ENCODE measurements at regions not wholly inside any gene's neighbourhood (a gene's known extent, or its start where the extent isn't known, plus 50 kb on each side); places are given as distances from the start of the nearest gene placed in this dataset.
"Not testable (repeated sequence)": the region's sequence is repeated elsewhere in the genome, so short reads cannot be mapped to it uniquely, and the experiment has no call there.

DNA sequence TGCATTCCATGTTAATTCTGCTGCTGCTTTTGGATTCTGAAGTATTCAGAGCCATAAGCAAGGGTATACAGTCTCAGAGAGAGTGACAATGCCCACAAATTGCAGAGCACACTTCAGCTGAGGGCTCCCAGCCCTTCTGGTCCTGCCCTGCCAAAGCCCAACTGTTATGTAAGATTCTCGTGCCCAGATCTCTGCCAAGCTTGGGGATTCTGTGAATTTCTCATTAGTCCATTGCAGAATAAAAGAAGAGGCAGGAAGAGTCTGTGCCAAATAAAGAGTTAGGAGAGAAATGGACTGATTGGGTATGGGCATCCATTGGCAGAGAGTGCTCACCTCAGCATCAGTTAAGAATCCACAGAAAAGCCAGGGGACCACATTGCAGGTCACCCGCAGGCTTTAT, 112.0 kb upstream of the PNPT1 start:
- H3K9me3 Mint-ChIP-seq (ENCODE audit: low read depth, unreplicated experiment) = no peaks in the 10 kb centered on the region
- CTCF ChIA-PET = no interaction called here
- TF ChIP-seq CTCF (IDR thresholded peaks at IDR 0.05; ENCODE audit: unreplicated experiment) = no peak

GRCh38 chr2:55804535-55804934, 110.9 kb upstream of the PNPT1 start:
- CTCF ChIA-PET = no interaction called here
- no TSS peak for BruUV-seq (replicated peaks)
- H3K27ac Mint-ChIP-seq (ENCODE audit: unreplicated experiment) = no peak overlapping the region
- H3K4me3 Mint-ChIP-seq (ENCODE audit: low read depth, unreplicated experiment) = no peak overlapping the region
- H3K4me1 Mint-ChIP-seq (ENCODE audit: low read depth, unreplicated experiment) = no peaks in the 10 kb centered on the region
- no peak for DNase-seq
- no peaks in the 10 kb centered on the region for H3K9me3 Mint-ChIP-seq (ENCODE audit: low read depth, unreplicated experiment)
- intact Hi-C loops (cut with micrococcal nuclease; ENCODE audit: unreplicated experiment) = no loop called here
- no peaks in the 10 kb centered on the region for H3K27me3 Mint-ChIP-seq (ENCODE audit: unreplicated experiment)
- no peaks in the 10 kb centered on the region for H3K36me3 Mint-ChIP-seq (ENCODE audit: insufficient read depth, unreplicated experiment)
- TF ChIP-seq CTCF (IDR thresholded peaks at IDR 0.05; ENCODE audit: unreplicated experiment) = no peak

More for the DNA sequence above, 112.0 kb upstream of the PNPT1 start:
- H3K27ac Mint-ChIP-seq (ENCODE audit: unreplicated experiment) = no peak overlapping the region
- intact Hi-C loops (cut with micrococcal nuclease; ENCODE audit: unreplicated experiment) = no loop called here
- no peaks in the 10 kb centered on the region for H3K36me3 Mint-ChIP-seq (ENCODE audit: insufficient read depth, unreplicated experiment)
- no TSS peak for BruUV-seq (replicated peaks)
- no peaks in the 10 kb centered on the region for H3K4me1 Mint-ChIP-seq (ENCODE audit: low read depth, unreplicated experiment)
- no peak overlapping the region for H3K4me3 Mint-ChIP-seq (ENCODE audit: low read depth, unreplicated experiment)
- H3K27me3 Mint-ChIP-seq (ENCODE audit: unreplicated experiment) = no peaks in the 10 kb centered on the region
- no peak for DNase-seq

DNA sequence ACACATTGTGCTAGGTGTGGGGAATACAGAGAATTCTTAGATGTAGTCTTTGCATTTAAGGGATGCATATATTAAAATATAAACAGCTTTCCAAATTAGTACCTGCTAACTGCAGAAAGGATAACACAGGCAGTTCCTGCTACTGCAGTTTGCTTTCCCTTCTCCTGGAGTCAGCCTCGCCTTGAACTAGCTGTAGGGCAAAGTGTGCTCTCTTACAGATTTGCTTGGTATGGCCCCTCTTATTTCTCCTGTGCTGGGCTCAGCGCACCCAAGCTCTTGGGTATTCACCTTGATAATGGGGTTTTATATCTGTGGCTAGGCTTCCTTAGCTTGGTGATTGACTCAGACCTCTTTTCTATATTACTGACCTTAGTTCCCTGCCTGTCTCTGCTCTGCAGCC, 108.4 kb upstream of the PNPT1 start:
- no peak for TF ChIP-seq CTCF (IDR thresholded peaks at IDR 0.05; ENCODE audit: unreplicated experiment)
- no peaks in the 10 kb centered on the region for H3K36me3 Mint-ChIP-seq (ENCODE audit: insufficient read depth, unreplicated experiment)
- H3K4me1 Mint-ChIP-seq (ENCODE audit: low read depth, unreplicated experiment) = no peaks in the 10 kb centered on the region
- H3K4me3 Mint-ChIP-seq (ENCODE audit: low read depth, unreplicated experiment) = no peak overlapping the region
- no peaks in the 10 kb centered on the region for H3K9me3 Mint-ChIP-seq (ENCODE audit: low read depth, unreplicated experiment)
- CTCF ChIA-PET = no interaction called here
- BruUV-seq (replicated peaks) = no TSS peak
- H3K27ac Mint-ChIP-seq (ENCODE audit: unreplicated experiment) = no peak overlapping the region
- no peaks in the 10 kb centered on the region for H3K27me3 Mint-ChIP-seq (ENCODE audit: unreplicated experiment)
- intact Hi-C loops (cut with micrococcal nuclease; ENCODE audit: unreplicated experiment) = no loop called here
- no peak for DNase-seq

- no TSS peak for BruUV-seq (replicated peaks)
- CTCF ChIA-PET = no interaction called here
These were observed 107.8 kb upstream of the PNPT1 start for GRCh38 chr2:55801436-55801835.

DNA sequence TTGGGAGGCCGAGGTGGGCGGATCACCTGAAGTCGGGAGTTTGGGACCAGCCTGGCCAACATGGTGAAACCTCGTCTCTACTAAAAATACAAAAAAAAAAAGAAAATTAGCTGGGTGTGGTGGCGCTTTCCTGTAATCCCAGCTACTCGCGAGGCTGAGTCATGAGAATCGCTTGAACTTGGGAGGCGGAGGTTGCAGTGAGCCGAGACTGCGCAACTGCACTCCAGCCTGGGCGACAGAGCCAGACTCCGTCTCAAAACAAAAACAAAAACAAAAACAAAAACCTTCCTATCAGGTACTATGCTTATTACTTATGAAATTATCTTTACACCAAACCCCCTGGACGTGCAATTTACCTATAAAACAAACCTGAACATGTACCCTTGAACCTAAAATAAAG, 106.0 kb upstream of the PNPT1 start:
- H3K9me3 Mint-ChIP-seq (ENCODE audit: low read depth, unreplicated experiment); H3K4me3 Mint-ChIP-seq (ENCODE audit: low read depth, unreplicated experiment); H3K36me3 Mint-ChIP-seq (ENCODE audit: insufficient read depth, unreplicated experiment); H3K27me3 Mint-ChIP-seq (ENCODE audit: unreplicated experiment); CTCF ChIA-PET; H3K27ac Mint-ChIP-seq (ENCODE audit: unreplicated experiment); BruUV-seq (replicated peaks); H3K4me1 Mint-ChIP-seq (ENCODE audit: low read depth, unreplicated experiment); intact Hi-C loops (cut with micrococcal nuclease; ENCODE audit: unreplicated experiment); DNase-seq: not testable (repeated sequence)

More at GRCh38 chr2:55801436-55801835, 107.8 kb upstream of the PNPT1 start:
- no peak overlapping the region for H3K27ac Mint-ChIP-seq (ENCODE audit: unreplicated experiment)
- no peaks in the 10 kb centered on the region for H3K4me1 Mint-ChIP-seq (ENCODE audit: low read depth, unreplicated experiment)
- H3K4me3 Mint-ChIP-seq (ENCODE audit: low read depth, unreplicated experiment) = no peak overlapping the region
- H3K27me3 Mint-ChIP-seq (ENCODE audit: unreplicated experiment) = no peaks in the 10 kb centered on the region
- H3K9me3 Mint-ChIP-seq (ENCODE audit: low read depth, unreplicated experiment) = no peaks in the 10 kb centered on the region
- H3K36me3 Mint-ChIP-seq (ENCODE audit: insufficient read depth, unreplicated experiment) = no peaks in the 10 kb centered on the region
- no peak for DNase-seq
- intact Hi-C loops (cut with micrococcal nuclease; ENCODE audit: unreplicated experiment) = no loop called here
- TF ChIP-seq CTCF (IDR thresholded peaks at IDR 0.05; ENCODE audit: unreplicated experiment) = no peak

All from Calu3 (cell line).